PC-9 (cell line): ENCODE measurements at regions not wholly inside any gene's neighbourhood (a gene's known extent, or its start where the extent isn't known, plus 50 kb on each side); places are given as distances from the start of the nearest gene placed in this dataset.
A peak's percentile ranks its signal among the peaks of the same experiment; 100 is the strongest.

ENCODE experiments used
- BruUV-seq: library from RNA; stranded (reverse); fragments of 400-500 nt; replicated peaks from 2 replicates; lab custom pipeline; 2021; lab: Mats Ljungman, UMichigan
- CTCF ChIA-PET: fragments of 300-600 bp; sonication (Branson Sonifier 250); formaldehyde crosslinking; loops from one replicate; lab custom pipeline; 2022; ENCODE audit warnings: antibody characterized with exemption; lab: Charles Lee
- POLR2A ChIA-PET: fragments of 300-600 bp; sonication (Branson Sonifier 250); formaldehyde crosslinking; loops from one replicate; lab custom pipeline; 2022; ENCODE audit warnings: antibody characterized with exemption; ENCODE audit not compliant: unreplicated experiment; lab: Charles Lee
- DNase-seq, 2 experiments: peaks; one replicate each; pipeline versions ENCODE4 v3.0.0 to v3.0.0-alpha.2; 2015 to 2022; ENCODE audit warnings: mixed read lengths in 1 of 2
- H2AFZ ChIP-seq: fragments of 200-600 bp; sonication (generic); 2 replicates; pipeline ENCODE4 v1.8.1; 2017; ENCODE audit warnings: antibody characterized with exemption
- H3F3A ChIP-seq: fragments of 200-600 bp; sonication (generic); 2 replicates; pipeline ENCODE4 v1.8.1; 2017; ENCODE audit warnings: antibody characterized with exemption, mild to moderate bottlenecking, low read depth; ENCODE audit not compliant: insufficient read depth
- H3K27ac ChIP-seq: fragments of 200-600 bp; sonication (generic); 2 replicates; pipeline ENCODE4 v1.6.1; 2016; ENCODE audit warnings: mixed run types
- H3K27me3 ChIP-seq: fragments of 200-600 bp; sonication (generic); 2 replicates; pipeline ENCODE4 v1.6.1; 2016; ENCODE audit warnings: low read depth, mixed run types; ENCODE audit not compliant: insufficient read depth
- H3K36me3 ChIP-seq: fragments of 200-600 bp; sonication (generic); 2 replicates; pipeline ENCODE4 v1.6.1; 2016; ENCODE audit warnings: low read depth, mixed run types
- H3K4me1 ChIP-seq: fragments of 200-600 bp; sonication (generic); replicated peaks from 2 replicates; pipeline ENCODE4 v1.6.1; 2016; ENCODE audit warnings: mixed run types; ENCODE audit not compliant: insufficient read depth
- H3K4me2 ChIP-seq: fragments of 200-600 bp; sonication (generic); 2 replicates; pipeline ENCODE4 v1.6.1; 2017; ENCODE audit warnings: mixed run types
- H3K4me3 ChIP-seq: fragments of 200-600 bp; sonication (generic); 2 replicates; pipeline ENCODE4 v1.6.1; 2016; ENCODE audit warnings: mixed run types
- H3K79me2 ChIP-seq: fragments of 200-600 bp; sonication (generic); 2 replicates; pipeline ENCODE4 v1.6.1; 2017; ENCODE audit warnings: low read depth, mixed run types
- H3K9me2 ChIP-seq: fragments of 200-600 bp; sonication (generic); 2 replicates; pipeline ENCODE4 v1.8.1; 2017; ENCODE audit warnings: mild to moderate bottlenecking; ENCODE audit not compliant: insufficient read depth
- H3K9me3 ChIP-seq: fragments of 200-600 bp; sonication (generic); 2 replicates; pipeline ENCODE4 v1.8.1; 2016; ENCODE audit warnings: low read depth; ENCODE audit not compliant: insufficient read depth
- H4K20me1 ChIP-seq: fragments of 200-600 bp; sonication (generic); 2 replicates; pipeline ENCODE4 v1.8.1; 2017; ENCODE audit not compliant: insufficient read depth
- EZH2 ChIP-seq: fragments of 200-600 bp; sonication (generic); IDR thresholded peaks from 2 replicates; pipeline ENCODE4 v1.8.0; 2017; ENCODE audit warnings: antibody characterized with exemption, low read depth
- intact Hi-C: fragments of 100-400 bp; cut with micrococcal nuclease; formaldehyde crosslinking; loops from one replicate; pipeline ENCODE4 v1.10.0; 2022; ENCODE audit not compliant: unreplicated experiment
- TF ChIP-seq, protein P1 (sequence below): fragments of 200-600 bp; sonication (generic); conservative IDR thresholded peaks from 2 replicates; pipeline ENCODE4 v1.6.1; 2017; ENCODE audit warnings: mixed run types, antibody characterized with exemption, mild to moderate bottlenecking, moderate library complexity

DNA sequence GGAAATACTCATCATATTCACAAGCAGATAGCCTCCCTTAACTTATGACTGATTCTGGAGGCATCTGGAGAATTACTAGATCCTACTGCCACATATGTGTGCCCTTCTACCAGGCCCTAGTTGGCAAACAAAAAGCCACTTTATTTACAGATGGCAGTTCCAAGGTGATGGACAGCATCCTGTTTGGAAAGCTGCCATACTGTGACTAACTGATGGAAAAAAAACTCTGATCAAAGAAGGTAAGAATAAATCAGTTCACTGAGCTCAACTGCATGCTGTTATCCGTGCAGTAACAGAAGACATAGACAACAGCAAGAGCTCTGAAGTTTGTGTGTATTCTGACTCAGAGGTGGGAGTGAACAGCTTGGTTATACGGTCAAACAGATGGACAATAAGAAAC lies 279.8 kb upstream of the POU5F2 start:
- no peaks in the 10 kb centered on the region for H3K36me3 ChIP-seq
- no peaks in the 10 kb centered on the region for H3K9me2 ChIP-seq
- no peaks in the 10 kb centered on the region for H3K27me3 ChIP-seq
- CTCF ChIA-PET, result no interaction called here
- no TSS peak for BruUV-seq
- peak; percentile 39 to 91 for DNase-seq
- no peak overlapping the region for H3K4me3 ChIP-seq
- POLR2A ChIA-PET, result interaction anchor here (0.5 kb wide), 1 partner anchor 15 kb away, joined by 3 read pairs; no protein-coding TSS in a partner anchor
- H2AFZ ChIP-seq, result no peak overlapping the region
- peaks cover 17% of the 10 kb centered on the region for H3K4me1 ChIP-seq
- peaks cover 16% of the 10 kb centered on the region for H3K9me3 ChIP-seq
- intact Hi-C loops, result loop anchor here (1.0 kb wide), 1 partner anchor 90 kb away; a partner anchor contains a TSS
- H3K27ac ChIP-seq, result peak overlapping the region; percentile 41; the same call in 1 of the 2 replicates
- no peak for TF ChIP-seq EZH2
- TF ChIP-seq, protein P1, sequence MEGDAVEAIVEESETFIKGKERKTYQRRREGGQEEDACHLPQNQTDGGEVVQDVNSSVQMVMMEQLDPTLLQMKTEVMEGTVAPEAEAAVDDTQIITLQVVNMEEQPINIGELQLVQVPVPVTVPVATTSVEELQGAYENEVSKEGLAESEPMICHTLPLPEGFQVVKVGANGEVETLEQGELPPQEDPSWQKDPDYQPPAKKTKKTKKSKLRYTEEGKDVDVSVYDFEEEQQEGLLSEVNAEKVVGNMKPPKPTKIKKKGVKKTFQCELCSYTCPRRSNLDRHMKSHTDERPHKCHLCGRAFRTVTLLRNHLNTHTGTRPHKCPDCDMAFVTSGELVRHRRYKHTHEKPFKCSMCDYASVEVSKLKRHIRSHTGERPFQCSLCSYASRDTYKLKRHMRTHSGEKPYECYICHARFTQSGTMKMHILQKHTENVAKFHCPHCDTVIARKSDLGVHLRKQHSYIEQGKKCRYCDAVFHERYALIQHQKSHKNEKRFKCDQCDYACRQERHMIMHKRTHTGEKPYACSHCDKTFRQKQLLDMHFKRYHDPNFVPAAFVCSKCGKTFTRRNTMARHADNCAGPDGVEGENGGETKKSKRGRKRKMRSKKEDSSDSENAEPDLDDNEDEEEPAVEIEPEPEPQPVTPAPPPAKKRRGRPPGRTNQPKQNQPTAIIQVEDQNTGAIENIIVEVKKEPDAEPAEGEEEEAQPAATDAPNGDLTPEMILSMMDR, result no peak
- H3F3A ChIP-seq, result peaks cover 10% of the 10 kb centered on the region; the same call in 1 of the 2 replicates
- H4K20me1 ChIP-seq, result no peaks in the 10 kb centered on the region
- no peaks in the 10 kb centered on the region for H3K79me2 ChIP-seq
- peak overlapping the region; percentile 22 for H3K4me2 ChIP-seq

DNA sequence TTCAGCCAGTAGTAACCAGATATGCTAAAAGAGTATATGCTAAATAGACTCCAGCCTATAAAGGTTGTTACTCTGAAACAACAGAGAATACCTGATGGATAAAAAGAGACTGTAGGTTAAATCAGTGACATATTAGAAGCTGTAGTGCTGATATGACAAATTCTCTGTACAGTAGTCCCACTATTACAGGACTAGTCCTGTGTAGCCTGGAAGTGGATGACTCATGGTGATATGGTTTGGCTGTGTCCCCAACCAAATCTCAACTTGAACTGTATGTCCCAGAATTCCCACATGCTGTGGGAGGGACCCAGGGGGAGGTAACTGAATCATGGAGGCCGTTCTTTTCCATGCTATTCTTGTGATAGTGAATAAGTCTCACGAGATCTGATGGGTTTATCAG lies 276.2 kb upstream of the POU5F2 start:
- Histone ChIP-seq H3K36me3 (0 out of 2 replicates have a peak, but pooled peaks cover 3% of the 10 kb centered on the region), H3K27me3 (no peaks in the 10 kb centered on the region), H2AFZ (no peak overlapping the region), H4K20me1 (no peaks in the 10 kb centered on the region), H3K4me2 (no peak overlapping the region), H3K4me1 (peaks cover 17% of the 10 kb centered on the region), H3K4me3 (no peak overlapping the region), H3K27ac (no peak overlapping the region), H3F3A (peaks cover 10% of the 10 kb centered on the region; the same call in 1 of the 2 replicates), H3K9me3 (peaks cover 16% of the 10 kb centered on the region), H3K9me2 (no peaks in the 10 kb centered on the region), H3K79me2 (no peaks in the 10 kb centered on the region)
- ChIA-PET POLR2A (interaction anchor here (0.6 kb wide), 1 partner anchor 601 kb away, joined by 5 read pairs; the partner anchor contains the start of genes KIAA0825 and SLF1), CTCF (no interaction called here)
- intact Hi-C loops, result no loop called here
- TF ChIP-seq, protein P1, result no peak
- DNase-seq, result no peak
- BruUV-seq, result no TSS peak

DNA sequence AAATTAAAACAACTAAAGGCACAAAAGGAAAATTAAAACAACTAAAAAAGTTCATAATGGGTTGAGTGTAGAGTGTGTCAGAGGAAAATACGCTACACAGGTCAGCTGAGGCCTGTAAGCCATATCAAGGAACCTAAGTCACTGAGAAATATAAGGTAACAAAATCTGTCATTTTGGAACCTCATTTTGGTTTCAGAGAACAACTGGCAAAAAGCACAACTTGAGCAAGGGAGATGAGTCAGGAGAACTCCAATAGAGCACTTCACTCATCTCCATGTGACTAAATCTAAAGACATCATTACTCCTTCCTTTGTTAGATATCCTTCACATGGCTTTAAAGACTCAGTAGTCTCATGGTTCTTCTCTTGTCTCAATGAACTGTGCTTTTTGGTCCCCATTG lies 269.4 kb upstream of the POU5F2 start:
- no peak overlapping the region for H3K4me2 ChIP-seq
- ChIA-PET POLR2A (no interaction called here), CTCF (no interaction called here)
- H3K9me3 ChIP-seq, result no peaks in the 10 kb centered on the region; the same call in 1 of the 2 replicates
- no TSS peak for BruUV-seq
- H3K79me2 ChIP-seq, result no peaks in the 10 kb centered on the region
- no peaks in the 10 kb centered on the region for H3K9me2 ChIP-seq
- no peak overlapping the region for H3K27ac ChIP-seq
- intact Hi-C loops, result no loop called here
- no peak for TF ChIP-seq EZH2
- TF ChIP-seq, protein P1, result no peak
- DNase-seq, result no peak
- no peak overlapping the region for H2AFZ ChIP-seq
- H3K27me3 ChIP-seq, result no peaks in the 10 kb centered on the region
- no peak overlapping the region for H3K4me3 ChIP-seq
- H3K36me3 ChIP-seq, result 0 out of 2 replicates have a peak, but pooled peaks cover 3% of the 10 kb centered on the region
- H4K20me1 ChIP-seq, result no peaks in the 10 kb centered on the region
- H3K4me1 ChIP-seq, result no peaks in the 10 kb centered on the region
- H3F3A ChIP-seq, result no peaks in the 10 kb centered on the region
